HCT116 (cell line): ENCODE measurements at regions not wholly inside any gene's neighbourhood (a gene's known extent, or its start where the extent isn't known, plus 50 kb on each side); places are given as distances from the start of the nearest gene placed in this dataset.
A peak's percentile ranks its signal among the peaks of the same experiment; 100 is the strongest.

Experiments
- ATAC-seq: fragments of 200-7000 bp; cut with Tn5 transposase; 2 replicates; pipeline ENCODE4 v1.9.1; 2020; ENCODE audit warnings: mild to moderate bottlenecking, moderate library complexity
- BruUV-seq: library from RNA; stranded (reverse); fragments of 400-500 nt; replicated peaks from 2 replicates; lab custom pipeline; 2021; lab: Mats Ljungman, UMichigan
- CTCF ChIA-PET: fragments of 300-600 bp; sonication (Branson Sonifier 250); formaldehyde crosslinking; loops from one replicate; lab custom pipeline; 2021; ENCODE audit warnings: antibody characterized with exemption; lab: Charles Lee
- POLR2A ChIA-PET: fragments of 300-600, 350-600 bp; sonication (Branson Sonifier 250); formaldehyde crosslinking; loops from one replicate; lab custom pipeline; 2021; ENCODE audit warnings: antibody characterized with exemption; lab: Charles Lee
- RAD21 ChIA-PET, 2 experiments: fragments of 300-600 bp; sonication (Branson Sonifier 250); formaldehyde crosslinking; loops; one replicate each; lab custom pipeline; 2023; ENCODE audit warnings: low total read pairs in 2 of 2; ENCODE audit not compliant: uncharacterized antibody in 2 of 2, unreplicated experiment in 2 of 2, low non-redundant PET in 1 of 2; lab: Charles Lee
- DNase-seq: peaks from one replicate; pipeline ENCODE4 v3.0.0-alpha.2; 2010; ENCODE audit warnings: low read depth, low spot score
- H2AFZ ChIP-seq: fragments of 200-600 bp; shearing (Covaris generic), sonication (generic); 2 replicates; pipeline ENCODE4 v1.6.1; 2017; ENCODE audit warnings: low read depth, mixed run types, mixed read lengths, antibody characterized with exemption, low read length; ENCODE audit not compliant: poor library complexity, severe bottlenecking
- H3K27ac ChIP-seq: 2 replicates; pipeline ENCODE4 v1.5.1; 2012; ENCODE audit warnings: low read depth, low read length
- H3K27me3 ChIP-seq: fragments of 200-600 bp; sonication (generic); 2 replicates; pipeline ENCODE4 v1.6.1; 2016; ENCODE audit warnings: mixed run types, low read length, mixed read lengths; ENCODE audit not compliant: insufficient read depth
- H3K36me3 ChIP-seq, 2 experiments: fragments of 200-500 bp in 1 of 2; fragments of 200-600 bp in 1 of 2; sonication (Bioruptor generic) in 1 of 2; sonication (generic) in 1 of 2; 2 replicates each; pipeline versions ENCODE4 v1.5.1 to v1.6.1; 2014 to 2016; ENCODE audit warnings: low read length in 2 of 2, inconsistent platforms in 1 of 2, mixed read lengths in 1 of 2, mixed run types in 1 of 2; ENCODE audit not compliant: insufficient read depth in 2 of 2, control insufficient read depth in 1 of 2
- H3K4me1 ChIP-seq, 2 experiments: fragments of 200-600 bp in 1 of 2; sonication (generic) in 1 of 2; 2 replicates each; pipeline versions ENCODE4 v1.5.1 to v1.6.1; 2012 to 2017; ENCODE audit warnings: low read length in 2 of 2, inconsistent platforms in 1 of 2, mild to moderate bottlenecking in 1 of 2, mixed read lengths in 1 of 2, mixed run types in 1 of 2, moderate library complexity in 1 of 2; ENCODE audit not compliant: insufficient read depth in 2 of 2, control insufficient read depth in 1 of 2
- H3K4me2 ChIP-seq: fragments of 200-600 bp; sonication (generic); 2 replicates; pipeline ENCODE4 v1.6.1; 2017; ENCODE audit warnings: mixed run types, low read length, mixed read lengths
- H3K4me3 ChIP-seq, 2 experiments: fragments of 200-600 bp in 1 of 2; sonication (generic) in 1 of 2; replicated peaks in 1 of 2; 2 replicates each; pipeline ENCODE4 v1.5.1; 2011 to 2016; ENCODE audit warnings: low read length in 2 of 2, control low read depth in 1 of 2, low read depth in 1 of 2, mild to moderate bottlenecking in 1 of 2, mixed read lengths in 1 of 2, mixed run types in 1 of 2
- H3K79me2 ChIP-seq: fragments of 200-600 bp; sonication (generic); 2 replicates; pipeline ENCODE4 v1.6.1; 2017; ENCODE audit warnings: mild to moderate bottlenecking, mixed run types, low read length, moderate library complexity, mixed read lengths; ENCODE audit not compliant: insufficient read depth
- H3K9ac ChIP-seq: fragments of 200-600 bp; sonication (generic); 2 replicates; pipeline ENCODE4 v1.6.1; 2016; ENCODE audit warnings: low read length, mixed read lengths
- H3K9me2 ChIP-seq: fragments of 200-600 bp; sonication (generic), shearing (Covaris generic); 2 replicates; pipeline ENCODE4 v1.6.1; 2017; ENCODE audit warnings: mixed run types, mild to moderate bottlenecking, moderate library complexity; ENCODE audit not compliant: insufficient read depth
- H3K9me3 ChIP-seq, 2 experiments: fragments of 200-500 bp in 1 of 2; fragments of 200-600 bp in 1 of 2; sonication (Bioruptor generic) in 1 of 2; sonication (generic) in 1 of 2; 2 replicates each; pipeline ENCODE4 v1.6.1; 2014 to 2017; ENCODE audit warnings: low read length in 2 of 2, mixed read lengths in 2 of 2, inconsistent platforms in 1 of 2, low read depth in 1 of 2, mild to moderate bottlenecking in 1 of 2, mixed run types in 1 of 2, moderate library complexity in 1 of 2; ENCODE audit not compliant: control insufficient read depth in 1 of 2, insufficient read depth in 1 of 2
- H4K20me1 ChIP-seq: fragments of 200-600 bp; sonication (generic), shearing (Covaris generic); 2 replicates; pipeline ENCODE4 v1.6.1; 2017; ENCODE audit warnings: mixed run types, mild to moderate bottlenecking, moderate library complexity; ENCODE audit not compliant: insufficient read depth
- CBX3 ChIP-seq: IDR thresholded peaks from 2 replicates; pipeline ENCODE4 v1.6.1; 2012; ENCODE audit warnings: low read depth
- ELF1 ChIP-seq: IDR thresholded peaks from 2 replicates; pipeline ENCODE4 v1.6.1; 2012; ENCODE audit warnings: low read depth, borderline replicate concordance
- EZH2 ChIP-seq: fragments of 200-600 bp; sonication (generic); IDR thresholded peaks from 2 replicates; pipeline ENCODE4 v1.6.1; 2017; ENCODE audit warnings: antibody characterized with exemption, mixed run types
- FOSL1 ChIP-seq: IDR thresholded peaks from 2 replicates; pipeline ENCODE4 v1.6.1; 2012; ENCODE audit warnings: low read depth
- POLR2A ChIP-seq: IDR thresholded peaks from 2 replicates; pipeline ENCODE4 v1.7.0; 2011; ENCODE audit warnings: borderline replicate concordance; ENCODE audit not compliant: insufficient read depth, insufficient read length; ENCODE audit errors: extremely low read depth
- SIN3A ChIP-seq: IDR thresholded peaks from 2 replicates; pipeline ENCODE4 v1.6.1; 2012; ENCODE audit warnings: low read depth
- SRF ChIP-seq: IDR thresholded peaks from 2 replicates; pipeline ENCODE4 v1.6.1; 2012; ENCODE audit warnings: low read depth
- TCF7L2 ChIP-seq: IDR thresholded peaks from 2 replicates; pipeline ENCODE4 v1.7.0; 2011; ENCODE audit warnings: borderline replicate concordance, inconsistent platforms; ENCODE audit not compliant: insufficient read depth, insufficient read length; ENCODE audit errors: extremely low read depth
- ZFX ChIP-seq: fragments of 450-650 bp; IDR thresholded peaks from 2 replicates; pipeline ENCODE4 v1.6.1; 2017
- ZNF274 ChIP-seq: fragments of 200-500 bp; sonication (Bioruptor generic); IDR thresholded peaks from 2 replicates; pipeline ENCODE4 v1.6.1; 2014; ENCODE audit warnings: mild to moderate bottlenecking, low read depth, low read length, inconsistent platforms
- intact Hi-C: fragments of 100-400 bp; cut with micrococcal nuclease; formaldehyde crosslinking; loops from 2 replicates; pipeline ENCODE4 v1.10.0; 2022
- TF ChIP-seq, protein P1 (sequence below): IDR thresholded peaks from 2 replicates; pipeline ENCODE4 v1.6.1; 2011; ENCODE audit warnings: mild to moderate bottlenecking, low read length, moderate library complexity; ENCODE audit not compliant: insufficient replicate concordance; ENCODE audit errors: extremely low read depth
- TF ChIP-seq, protein P2 (sequence below): IDR thresholded peaks from 2 replicates; pipeline ENCODE4 v1.6.1; 2012
- TF ChIP-seq, protein P3 (sequence below), 3 experiments: fragments of 200-600 bp in 1 of 3; sonication (generic) in 1 of 3; IDR thresholded peaks in 2 of 3; conservative IDR thresholded peaks in 1 of 3; 2 replicates each; pipeline ENCODE4 v1.5.1; 2012 to 2017; ENCODE audit warnings: low read depth in 2 of 3, low read length in 2 of 3, antibody characterized with exemption in 1 of 3, borderline replicate concordance in 1 of 3, control low read depth in 1 of 3, mild to moderate bottlenecking in 1 of 3, mixed read lengths in 1 of 3, mixed run types in 1 of 3, moderate library complexity in 1 of 3; ENCODE audit not compliant: insufficient read depth in 1 of 3
- TF ChIP-seq, protein P4 (sequence below): IDR thresholded peaks from 2 replicates; pipeline ENCODE4 v1.6.1; 2012; ENCODE audit warnings: low read depth

DNA sequence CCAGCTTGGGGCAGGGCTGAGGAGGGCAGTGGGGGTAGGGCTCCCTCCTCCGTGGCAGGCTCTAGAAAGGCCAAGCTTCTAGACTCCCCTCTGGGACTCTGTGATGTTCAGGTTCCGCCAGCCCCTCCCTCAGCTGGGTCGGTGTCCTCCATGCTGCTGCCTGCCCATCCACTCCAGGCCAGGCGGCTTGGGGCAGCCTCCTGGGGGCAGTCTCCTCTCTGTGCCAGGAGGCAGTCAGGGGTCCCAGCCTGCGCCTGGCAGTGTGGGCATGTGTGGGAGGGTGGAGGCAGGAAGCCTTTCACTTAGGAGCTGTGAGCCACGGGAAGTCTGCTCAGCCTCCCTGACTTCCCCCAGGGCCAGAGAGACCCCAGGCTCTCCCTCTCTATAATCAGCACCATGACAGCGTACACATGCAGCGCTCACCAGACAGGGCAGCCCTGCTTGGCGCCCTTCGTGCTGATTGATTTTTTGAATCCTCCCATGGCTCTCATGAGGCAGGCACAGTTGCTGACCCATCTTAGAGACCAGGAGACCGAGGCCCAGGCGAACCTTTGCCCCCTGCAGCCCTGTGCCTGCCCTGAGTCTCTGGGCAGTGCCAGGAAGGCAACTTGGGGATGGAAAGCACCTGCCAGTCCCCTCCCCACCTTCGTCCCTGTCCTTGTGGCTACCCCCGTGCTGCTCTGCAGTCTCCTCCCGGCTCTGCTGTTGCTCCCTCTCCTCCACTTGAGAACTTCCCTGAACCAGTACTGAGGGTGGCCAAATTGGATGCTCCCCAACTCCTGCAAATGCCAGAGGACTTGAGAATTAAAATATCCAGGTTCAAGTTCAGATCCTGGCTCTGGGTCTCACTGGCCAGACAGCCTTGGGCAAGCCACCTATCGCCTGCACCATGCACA is 234.7 kb upstream of the GSE1 start (continued):
- TF ChIP-seq, protein P1, sequence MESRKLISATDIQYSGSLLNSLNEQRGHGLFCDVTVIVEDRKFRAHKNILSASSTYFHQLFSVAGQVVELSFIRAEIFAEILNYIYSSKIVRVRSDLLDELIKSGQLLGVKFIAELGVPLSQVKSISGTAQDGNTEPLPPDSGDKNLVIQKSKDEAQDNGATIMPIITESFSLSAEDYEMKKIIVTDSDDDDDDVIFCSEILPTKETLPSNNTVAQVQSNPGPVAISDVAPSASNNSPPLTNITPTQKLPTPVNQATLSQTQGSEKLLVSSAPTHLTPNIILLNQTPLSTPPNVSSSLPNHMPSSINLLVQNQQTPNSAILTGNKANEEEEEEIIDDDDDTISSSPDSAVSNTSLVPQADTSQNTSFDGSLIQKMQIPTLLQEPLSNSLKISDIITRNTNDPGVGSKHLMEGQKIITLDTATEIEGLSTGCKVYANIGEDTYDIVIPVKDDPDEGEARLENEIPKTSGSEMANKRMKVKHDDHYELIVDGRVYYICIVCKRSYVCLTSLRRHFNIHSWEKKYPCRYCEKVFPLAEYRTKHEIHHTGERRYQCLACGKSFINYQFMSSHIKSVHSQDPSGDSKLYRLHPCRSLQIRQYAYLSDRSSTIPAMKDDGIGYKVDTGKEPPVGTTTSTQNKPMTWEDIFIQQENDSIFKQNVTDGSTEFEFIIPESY = no peak

DNA sequence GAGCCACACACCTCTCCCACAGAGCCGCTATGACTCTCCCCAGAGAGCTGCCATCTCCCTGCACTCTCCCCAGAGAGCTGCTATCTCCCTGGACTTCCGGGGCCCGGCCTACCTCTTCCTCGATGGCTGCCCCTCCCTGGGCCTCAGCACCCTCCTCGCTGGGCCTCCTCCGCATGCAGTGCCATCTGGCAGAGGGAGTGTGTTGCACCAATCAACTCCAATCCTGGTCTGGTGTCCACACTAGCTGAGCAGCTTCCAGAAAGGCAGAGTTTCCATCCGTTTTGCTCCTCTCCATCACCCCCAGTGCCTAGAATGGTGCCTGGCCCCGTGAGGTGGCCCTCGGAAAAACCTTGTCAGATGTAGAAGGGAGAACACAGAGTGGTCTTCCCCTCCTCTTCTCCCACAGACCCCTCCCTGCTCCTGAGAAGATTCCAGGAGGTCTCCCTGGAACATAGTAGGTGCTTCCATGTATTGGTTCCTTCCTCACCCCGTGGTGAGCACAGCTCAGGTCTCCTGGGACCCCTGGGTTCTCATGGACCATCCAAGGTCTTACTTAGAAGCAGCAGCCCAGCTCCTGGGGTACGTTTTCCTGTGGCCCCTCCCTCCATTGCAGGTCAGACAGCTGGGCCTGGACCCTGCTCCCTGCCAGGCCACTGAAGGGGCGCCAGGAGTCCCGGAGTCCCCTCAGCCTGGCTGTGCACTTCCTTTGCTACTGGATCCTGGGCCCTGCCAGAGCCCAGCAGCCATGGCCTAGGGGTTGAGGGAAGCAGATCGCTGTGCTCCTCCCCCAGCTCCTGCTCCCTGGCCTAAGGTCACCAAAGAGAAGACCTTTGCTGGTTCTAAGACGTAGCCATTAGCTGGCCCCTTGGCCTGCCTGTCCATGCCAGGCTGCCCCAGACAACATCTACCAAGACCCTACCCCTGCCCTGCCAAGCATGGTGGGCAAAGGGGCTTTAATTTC is 233.8 kb upstream of the GSE1 start:
- ChIA-PET POLR2A (no interaction called here), RAD21 (no interaction called here), CTCF (no interaction called here)
- H3K9me3 ChIP-seq = peaks cover 0 to 5% of the 10 kb centered on the region in 2 experiments; a peak in 1 of 4 replicates
- H3K36me3 ChIP-seq = no peaks in the 10 kb centered on the region
- H3K9ac ChIP-seq = no peak overlapping the region
- no peak overlapping the region for H3K4me2 ChIP-seq
- H3K27ac ChIP-seq = no peak overlapping the region
- no peak overlapping the region for H2AFZ ChIP-seq
- H3K4me1 ChIP-seq = no peaks in the 10 kb centered on the region; a peak in 2 of 4 replicates
- H3K9me2 ChIP-seq = no peaks in the 10 kb centered on the region
- 0 out of 2 replicates have a peak, but pooled peaks have one; percentile 17 for ATAC-seq
- no peaks in the 10 kb centered on the region for H4K20me1 ChIP-seq
- DNase-seq = no peak
- H3K4me3 ChIP-seq = no peak overlapping the region
- intact Hi-C loops = no loop called here
- no TSS peak for BruUV-seq
- no peaks in the 10 kb centered on the region for H3K79me2 ChIP-seq
- H3K27me3 ChIP-seq = no peaks in the 10 kb centered on the region
- TF ChIP-seq SIN3A (no peak), ELF1 (no peak), POLR2A (no peak), CBX3 (no peak), SRF (no peak), ZNF274 (no peak), FOSL1 (no peak), TCF7L2 (no peak), ZFX (no peak), EZH2 (no peak)
- TF ChIP-seq, protein P2, sequence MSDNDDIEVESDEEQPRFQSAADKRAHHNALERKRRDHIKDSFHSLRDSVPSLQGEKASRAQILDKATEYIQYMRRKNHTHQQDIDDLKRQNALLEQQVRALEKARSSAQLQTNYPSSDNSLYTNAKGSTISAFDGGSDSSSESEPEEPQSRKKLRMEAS = no peak
- TF ChIP-seq, protein P3, sequence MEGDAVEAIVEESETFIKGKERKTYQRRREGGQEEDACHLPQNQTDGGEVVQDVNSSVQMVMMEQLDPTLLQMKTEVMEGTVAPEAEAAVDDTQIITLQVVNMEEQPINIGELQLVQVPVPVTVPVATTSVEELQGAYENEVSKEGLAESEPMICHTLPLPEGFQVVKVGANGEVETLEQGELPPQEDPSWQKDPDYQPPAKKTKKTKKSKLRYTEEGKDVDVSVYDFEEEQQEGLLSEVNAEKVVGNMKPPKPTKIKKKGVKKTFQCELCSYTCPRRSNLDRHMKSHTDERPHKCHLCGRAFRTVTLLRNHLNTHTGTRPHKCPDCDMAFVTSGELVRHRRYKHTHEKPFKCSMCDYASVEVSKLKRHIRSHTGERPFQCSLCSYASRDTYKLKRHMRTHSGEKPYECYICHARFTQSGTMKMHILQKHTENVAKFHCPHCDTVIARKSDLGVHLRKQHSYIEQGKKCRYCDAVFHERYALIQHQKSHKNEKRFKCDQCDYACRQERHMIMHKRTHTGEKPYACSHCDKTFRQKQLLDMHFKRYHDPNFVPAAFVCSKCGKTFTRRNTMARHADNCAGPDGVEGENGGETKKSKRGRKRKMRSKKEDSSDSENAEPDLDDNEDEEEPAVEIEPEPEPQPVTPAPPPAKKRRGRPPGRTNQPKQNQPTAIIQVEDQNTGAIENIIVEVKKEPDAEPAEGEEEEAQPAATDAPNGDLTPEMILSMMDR (IDR thresholded peaks at IDR 0.05 in 2 of 3, conservative IDR thresholded peaks at IDR 0.05 in 1 of 3; ENCODE audit: borderline replicate concordance in 1 of 3, insufficient read depth in 1 of 3, low read depth in 2 of 3, low read length in 2 of 3) = no peak
- TF ChIP-seq, protein P4, sequence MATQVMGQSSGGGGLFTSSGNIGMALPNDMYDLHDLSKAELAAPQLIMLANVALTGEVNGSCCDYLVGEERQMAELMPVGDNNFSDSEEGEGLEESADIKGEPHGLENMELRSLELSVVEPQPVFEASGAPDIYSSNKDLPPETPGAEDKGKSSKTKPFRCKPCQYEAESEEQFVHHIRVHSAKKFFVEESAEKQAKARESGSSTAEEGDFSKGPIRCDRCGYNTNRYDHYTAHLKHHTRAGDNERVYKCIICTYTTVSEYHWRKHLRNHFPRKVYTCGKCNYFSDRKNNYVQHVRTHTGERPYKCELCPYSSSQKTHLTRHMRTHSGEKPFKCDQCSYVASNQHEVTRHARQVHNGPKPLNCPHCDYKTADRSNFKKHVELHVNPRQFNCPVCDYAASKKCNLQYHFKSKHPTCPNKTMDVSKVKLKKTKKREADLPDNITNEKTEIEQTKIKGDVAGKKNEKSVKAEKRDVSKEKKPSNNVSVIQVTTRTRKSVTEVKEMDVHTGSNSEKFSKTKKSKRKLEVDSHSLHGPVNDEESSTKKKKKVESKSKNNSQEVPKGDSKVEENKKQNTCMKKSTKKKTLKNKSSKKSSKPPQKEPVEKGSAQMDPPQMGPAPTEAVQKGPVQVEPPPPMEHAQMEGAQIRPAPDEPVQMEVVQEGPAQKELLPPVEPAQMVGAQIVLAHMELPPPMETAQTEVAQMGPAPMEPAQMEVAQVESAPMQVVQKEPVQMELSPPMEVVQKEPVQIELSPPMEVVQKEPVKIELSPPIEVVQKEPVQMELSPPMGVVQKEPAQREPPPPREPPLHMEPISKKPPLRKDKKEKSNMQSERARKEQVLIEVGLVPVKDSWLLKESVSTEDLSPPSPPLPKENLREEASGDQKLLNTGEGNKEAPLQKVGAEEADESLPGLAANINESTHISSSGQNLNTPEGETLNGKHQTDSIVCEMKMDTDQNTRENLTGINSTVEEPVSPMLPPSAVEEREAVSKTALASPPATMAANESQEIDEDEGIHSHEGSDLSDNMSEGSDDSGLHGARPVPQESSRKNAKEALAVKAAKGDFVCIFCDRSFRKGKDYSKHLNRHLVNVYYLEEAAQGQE = no peak
